COLO668 (cell line): ENCODE measurements at regions not wholly inside any gene's neighbourhood (a gene's known extent, or its start where the extent isn't known, plus 50 kb on each side); places are given as distances from the start of the nearest gene placed in this dataset.
"Not testable (repeated sequence)": the region's sequence is repeated elsewhere in the genome, so short reads cannot be mapped to it uniquely, and the experiment has no call there.

Source experiments
- DNase-seq: peaks from one replicate; lab custom pipeline; 2025; ENCODE audit not compliant: unreplicated experiment; lab: John Stamatoyannopoulos, UW

GRCh38 chr14:38973083-38973700 lies 129.8 kb downstream of the SEC23A start:
- DNase-seq: no peak

GRCh38 chr14:38972511-38972910 lies 130.5 kb downstream of the SEC23A start:
- no peak for DNase-seq

GRCh38 chr14:38971258-38971921 lies 131.6 kb downstream of the SEC23A start:
- no peak for DNase-seq

- no peak for DNase-seq
Observed at GRCh38 chr14:38964630-38965029, 138.4 kb downstream of the SEC23A start.

GRCh38 chr14:38960946-38961531 lies 142.0 kb downstream of the SEC23A start:
- no peak for DNase-seq

GRCh38 chr14:38959021-38959420 lies 144.0 kb downstream of the SEC23A start:
- no peak for DNase-seq

GRCh38 chr14:38958589-38958988 lies 144.4 kb downstream of the SEC23A start:
- DNase-seq: no peak

- no peak for DNase-seq
Observed at GRCh38 chr14:38951451-38951850, 151.6 kb downstream of the SEC23A start.

- DNase-seq: no peak
Observed at GRCh38 chr14:38950676-38951075, 152.4 kb downstream of the SEC23A start.

GRCh38 chr14:38948576-38948975 lies 154.5 kb downstream of the SEC23A start:
- DNase-seq: no peak

GRCh38 chr14:38948171-38948570 lies 154.9 kb downstream of the SEC23A start:
- no peak for DNase-seq

- DNase-seq: no peak
Observed at GRCh38 chr14:38947343-38947742, 155.7 kb downstream of the SEC23A start.

GRCh38 chr14:38944691-38945090 lies 158.3 kb downstream of the SEC23A start:
- DNase-seq: no peak

GRCh38 chr14:38941488-38941887 lies 161.5 kb downstream of the SEC23A start:
- no peak for DNase-seq

GRCh38 chr14:38932653-38933000 lies 170.4 kb downstream of the SEC23A start:
- DNase-seq: not testable (repeated sequence)

- DNase-seq: peak; percentile 13
Observed at GRCh38 chr14:38931969-38932652, 170.9 kb downstream of the SEC23A start.

GRCh38 chr14:38930898-38931297 lies 172.1 kb downstream of the SEC23A start:
- DNase-seq: no peak

- no peak for DNase-seq
Observed at GRCh38 chr14:38930022-38930421, 173.0 kb downstream of the SEC23A start.

GRCh38 chr14:38929416-38929815 lies 173.6 kb downstream of the SEC23A start:
- DNase-seq: no peak

- DNase-seq: not testable (repeated sequence)
Observed at GRCh38 chr14:38921893-38922292, 181.1 kb downstream of the SEC23A start.

- no peak for DNase-seq
Observed at GRCh38 chr14:38915125-38915524, 187.9 kb downstream of the SEC23A start.

- no peak for DNase-seq
Observed at GRCh38 chr14:38910092-38910491, 192.9 kb downstream of the SEC23A start.
